SK-N-SH (cell line): ENCODE measurements at regions not wholly inside any gene's neighbourhood (a gene's known extent, or its start where the extent isn't known, plus 50 kb on each side); places are given as distances from the start of the nearest gene placed in this dataset.

ENCODE experiments used
- CTCF ChIA-PET: fragments of 300-600, 350-600 bp; formaldehyde crosslinking; extraction: SDS; loops from one replicate; lab custom pipeline; 2021; lab: Yijun Ruan, JAX
- POLR2A ChIA-PET: fragments of 350-600 bp; sonication (Branson Sonifier 250); formaldehyde crosslinking; extraction: SDS; loops from one replicate; lab custom pipeline; 2020; ENCODE audit warnings: antibody characterized with exemption, inconsistent platforms; lab: Yijun Ruan, JAX
- DNase-seq: peaks from one replicate; pipeline ENCODE4 v3.0.0; 2012
- H2AFZ ChIP-seq: fragments of 200-600 bp; sonication (generic); 2 replicates; pipeline ENCODE4 v1.8.1; 2016; ENCODE audit warnings: antibody characterized with exemption, mild to moderate bottlenecking, low read depth
- H3F3A ChIP-seq: fragments of 200-600 bp; sonication (generic); replicated peaks from 2 replicates; pipeline ENCODE3; 2016; ENCODE audit warnings: antibody characterized with exemption, mild to moderate bottlenecking; ENCODE audit not compliant: insufficient read depth
- H3K27ac ChIP-seq, 2 experiments: fragments of 200-500 bp in 1 of 2; fragments of 200-600 bp in 1 of 2; sonication (Bioruptor generic) in 1 of 2; sonication (generic), shearing (Covaris generic) in 1 of 2; 2 replicates each; pipeline versions ENCODE4 v1.5.1 to v1.6.1; 2014 to 2016; ENCODE audit warnings: low read depth in 2 of 2, inconsistent platforms in 1 of 2, low read length in 1 of 2, mild to moderate bottlenecking in 1 of 2, mixed read lengths in 1 of 2
- H3K27me3 ChIP-seq: fragments of 200-600 bp; sonication (generic), shearing (Covaris generic); 2 replicates; pipeline ENCODE4 v1.6.1; 2016; ENCODE audit warnings: mixed run types; ENCODE audit not compliant: insufficient read depth
- H3K36me3 ChIP-seq, 2 experiments: fragments of 200-500 bp in 1 of 2; fragments of 200-600 bp in 1 of 2; sonication (Bioruptor generic) in 1 of 2; sonication (generic) in 1 of 2; replicated peaks in 1 of 2; 2 replicates each; pipeline versions ENCODE3 to v1.5.1; 2014 to 2016; ENCODE audit warnings: low read length in 1 of 2, mild to moderate bottlenecking in 1 of 2; ENCODE audit not compliant: insufficient read depth in 2 of 2, control insufficient read depth in 1 of 2
- H3K4me1 ChIP-seq, 2 experiments: fragments of 200-500 bp in 1 of 2; fragments of 200-600 bp in 1 of 2; sonication (Bioruptor generic) in 1 of 2; sonication (generic), shearing (Covaris generic) in 1 of 2; 2 replicates each; pipeline versions ENCODE4 v1.5.1 to v1.6.1; 2014 to 2016; ENCODE audit warnings: low read depth in 1 of 2, low read length in 1 of 2, mixed run types in 1 of 2; ENCODE audit not compliant: insufficient read depth in 2 of 2, control insufficient read depth in 1 of 2
- H3K4me2 ChIP-seq: fragments of 200-600 bp; sonication (generic), shearing (Covaris generic); 2 replicates; pipeline ENCODE4 v1.6.1; 2017; ENCODE audit warnings: mixed run types
- H3K4me3 ChIP-seq, 2 experiments: fragments of 200-500 bp in 1 of 2; fragments of 200-600 bp in 1 of 2; sonication (Bioruptor generic) in 1 of 2; sonication (generic), shearing (Covaris generic) in 1 of 2; 2 replicates each; pipeline versions ENCODE4 v1.5.1 to v1.8.1; 2014 to 2016; ENCODE audit warnings: low read depth in 2 of 2, inconsistent platforms in 1 of 2, low read length in 1 of 2, mild to moderate bottlenecking in 1 of 2, mixed read lengths in 1 of 2, moderate library complexity in 1 of 2
- H3K79me2 ChIP-seq: fragments of 200-600 bp; sonication (generic); 2 replicates; pipeline ENCODE4 v1.8.1; 2017; ENCODE audit warnings: mild to moderate bottlenecking; ENCODE audit not compliant: insufficient read depth
- H3K9ac ChIP-seq: fragments of 200-600 bp; sonication (generic); 2 replicates; pipeline ENCODE4 v1.6.1; 2017; ENCODE audit warnings: mixed run types
- H3K9me2 ChIP-seq: fragments of 200-600 bp; sonication (generic); 2 replicates; pipeline ENCODE4 v1.6.1; 2017; ENCODE audit warnings: mixed run types
- H3K9me3 ChIP-seq: fragments of 200-600 bp; sonication (generic); 2 replicates; pipeline ENCODE4 v1.6.1; 2017; ENCODE audit warnings: mixed run types, mild to moderate bottlenecking, moderate library complexity
- H4K20me1 ChIP-seq: fragments of 200-600 bp; sonication (generic); 2 replicates; pipeline ENCODE4 v1.6.1; 2017; ENCODE audit warnings: mild to moderate bottlenecking, mixed run types; ENCODE audit not compliant: insufficient read depth
- CHD2 ChIP-seq: fragments of 150-350 bp; IDR thresholded peaks from 2 replicates; pipeline ENCODE4 v1.6.1; 2018; ENCODE audit warnings: low read length; ENCODE audit not compliant: partially characterized antibody
- ELF1 ChIP-seq: IDR thresholded peaks from 2 replicates; pipeline ENCODE4 v1.4.0; 2012
- FOSL2 ChIP-seq: IDR thresholded peaks from 2 replicates; pipeline ENCODE4 v1.4.0; 2012; ENCODE audit warnings: low read depth, mild to moderate bottlenecking, moderate library complexity, borderline replicate concordance
- FOXJ3 ChIP-seq: sonication (generic); formaldehyde crosslinking; IDR thresholded peaks from 2 replicates; pipeline ENCODE4 v1.5.1; 2020; ENCODE audit warnings: mild to moderate bottlenecking, missing genetic modification reagents
- GABPA ChIP-seq: IDR thresholded peaks from 2 replicates; pipeline ENCODE4 v1.4.0; 2012; ENCODE audit warnings: low read depth, mild to moderate bottlenecking
- GATA2 ChIP-seq: sonication (generic); formaldehyde crosslinking; IDR thresholded peaks from 2 replicates; pipeline ENCODE4 v1.5.0; 2020; ENCODE audit warnings: mild to moderate bottlenecking, missing genetic modification reagents
- MEF2A ChIP-seq: IDR thresholded peaks from 2 replicates; pipeline ENCODE4 v1.4.0; 2012; ENCODE audit warnings: low read depth, borderline replicate concordance
- MXI1 ChIP-seq: IDR thresholded peaks from 2 replicates; pipeline ENCODE4 v1.6.1; 2012; ENCODE audit warnings: mild to moderate bottlenecking, low read depth, low read length, improper control_type of control experiment
- NFIC ChIP-seq: IDR thresholded peaks from 2 replicates; pipeline ENCODE4 v1.4.0; 2012; ENCODE audit warnings: borderline replicate concordance
- NRF1 ChIP-seq: IDR thresholded peaks from 2 replicates; pipeline ENCODE4 v1.6.1; 2012; ENCODE audit warnings: low read depth, mild to moderate bottlenecking, low read length
- POLR2AphosphoS5 ChIP-seq: IDR thresholded peaks from 2 replicates; pipeline ENCODE4 v1.6.1; 2012; ENCODE audit warnings: low read depth, low read length
- RAD21 ChIP-seq: IDR thresholded peaks from 2 replicates; pipeline ENCODE4 v1.6.1; 2012; ENCODE audit warnings: mild to moderate bottlenecking, low read length
- RXRA ChIP-seq: IDR thresholded peaks from 2 replicates; pipeline ENCODE4 v1.4.0; 2012; ENCODE audit warnings: low read depth, mild to moderate bottlenecking, borderline replicate concordance
- SIN3A ChIP-seq: IDR thresholded peaks from 2 replicates; pipeline ENCODE4 v1.6.1; 2012; ENCODE audit warnings: low read depth, mild to moderate bottlenecking, low read length, moderate library complexity, borderline replicate concordance
- TAF1 ChIP-seq: IDR thresholded peaks from 2 replicates; pipeline ENCODE4 v1.6.1; 2012; ENCODE audit warnings: low read depth, mild to moderate bottlenecking, low read length, moderate library complexity, borderline replicate concordance
- YY1 ChIP-seq: IDR thresholded peaks from 2 replicates; pipeline ENCODE4 v1.4.0; 2012; ENCODE audit warnings: low read depth, mild to moderate bottlenecking
- WGBS: methylation state at CpG from one replicate; pipeline ENCODE4 v1.1.6; 2017; ENCODE audit warnings: low lambda C conversion rate; 5-methylcytosine and 5-hydroxymethylcytosine counted together
- TF ChIP-seq, protein P1 (sequence below): IDR thresholded peaks from 2 replicates; pipeline ENCODE4 v1.6.1; 2012; ENCODE audit warnings: mild to moderate bottlenecking, low read depth, low read length, moderate library complexity
- TF ChIP-seq, protein P2 (sequence below): fragments of 150-350 bp; IDR thresholded peaks from 2 replicates; pipeline ENCODE4 v1.6.1; 2017; ENCODE audit warnings: antibody characterized with exemption, low read length, low read depth, borderline replicate concordance
- TF ChIP-seq, protein P3 (sequence below): IDR thresholded peaks from 2 replicates; pipeline ENCODE4 v1.4.0; 2012; ENCODE audit warnings: low read depth, borderline replicate concordance

DNA sequence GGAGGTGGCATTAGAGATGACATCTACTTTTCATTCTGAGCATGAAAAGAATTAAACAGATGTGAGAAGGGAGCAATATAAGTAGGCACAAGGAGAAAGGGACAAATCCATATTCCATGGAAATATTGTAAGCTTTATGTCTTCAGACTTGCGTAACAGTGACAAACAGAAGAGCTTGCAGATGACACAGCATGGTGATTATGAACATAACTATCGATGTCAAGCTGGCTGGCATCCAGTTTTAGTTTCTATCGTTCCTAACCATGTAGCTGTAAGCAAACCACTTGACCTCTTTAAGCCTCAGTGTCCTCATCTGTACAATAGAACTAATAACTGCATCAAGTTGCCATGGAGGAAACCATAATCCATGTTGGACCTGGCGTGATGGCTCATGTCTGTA lies 246.7 kb upstream of the ADRA1B start:
- H3K36me3 ChIP-seq: no peaks in the 10 kb centered on the region
- no peak overlapping the region for H3K4me2 ChIP-seq
- WGBS: 56% methylated on average over 4 of the region's 4 CpGs
- H3K27me3 ChIP-seq: no peaks in the 10 kb centered on the region
- H3K9ac ChIP-seq: no peak overlapping the region
- H3K4me1 ChIP-seq: no peaks in the 10 kb centered on the region
- H3F3A ChIP-seq: no peaks in the 10 kb centered on the region
- CTCF ChIA-PET: no interaction called here
- TF ChIP-seq NRF1 (no peak), FOSL2 (no peak), FOXJ3 (CRISPR knock-in tag) (no peak), MEF2A (no peak), GABPA (no peak), TAF1 (no peak), RXRA (no peak), CHD2 (no peak), RAD21 (no peak), GATA2 (no peak), SIN3A (no peak), YY1 (no peak), MXI1 (no peak), ELF1 (no peak), NFIC (no peak), POLR2AphosphoS5 (no peak)
- TF ChIP-seq, protein P1, sequence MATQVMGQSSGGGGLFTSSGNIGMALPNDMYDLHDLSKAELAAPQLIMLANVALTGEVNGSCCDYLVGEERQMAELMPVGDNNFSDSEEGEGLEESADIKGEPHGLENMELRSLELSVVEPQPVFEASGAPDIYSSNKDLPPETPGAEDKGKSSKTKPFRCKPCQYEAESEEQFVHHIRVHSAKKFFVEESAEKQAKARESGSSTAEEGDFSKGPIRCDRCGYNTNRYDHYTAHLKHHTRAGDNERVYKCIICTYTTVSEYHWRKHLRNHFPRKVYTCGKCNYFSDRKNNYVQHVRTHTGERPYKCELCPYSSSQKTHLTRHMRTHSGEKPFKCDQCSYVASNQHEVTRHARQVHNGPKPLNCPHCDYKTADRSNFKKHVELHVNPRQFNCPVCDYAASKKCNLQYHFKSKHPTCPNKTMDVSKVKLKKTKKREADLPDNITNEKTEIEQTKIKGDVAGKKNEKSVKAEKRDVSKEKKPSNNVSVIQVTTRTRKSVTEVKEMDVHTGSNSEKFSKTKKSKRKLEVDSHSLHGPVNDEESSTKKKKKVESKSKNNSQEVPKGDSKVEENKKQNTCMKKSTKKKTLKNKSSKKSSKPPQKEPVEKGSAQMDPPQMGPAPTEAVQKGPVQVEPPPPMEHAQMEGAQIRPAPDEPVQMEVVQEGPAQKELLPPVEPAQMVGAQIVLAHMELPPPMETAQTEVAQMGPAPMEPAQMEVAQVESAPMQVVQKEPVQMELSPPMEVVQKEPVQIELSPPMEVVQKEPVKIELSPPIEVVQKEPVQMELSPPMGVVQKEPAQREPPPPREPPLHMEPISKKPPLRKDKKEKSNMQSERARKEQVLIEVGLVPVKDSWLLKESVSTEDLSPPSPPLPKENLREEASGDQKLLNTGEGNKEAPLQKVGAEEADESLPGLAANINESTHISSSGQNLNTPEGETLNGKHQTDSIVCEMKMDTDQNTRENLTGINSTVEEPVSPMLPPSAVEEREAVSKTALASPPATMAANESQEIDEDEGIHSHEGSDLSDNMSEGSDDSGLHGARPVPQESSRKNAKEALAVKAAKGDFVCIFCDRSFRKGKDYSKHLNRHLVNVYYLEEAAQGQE: no peak
- TF ChIP-seq, protein P2, sequence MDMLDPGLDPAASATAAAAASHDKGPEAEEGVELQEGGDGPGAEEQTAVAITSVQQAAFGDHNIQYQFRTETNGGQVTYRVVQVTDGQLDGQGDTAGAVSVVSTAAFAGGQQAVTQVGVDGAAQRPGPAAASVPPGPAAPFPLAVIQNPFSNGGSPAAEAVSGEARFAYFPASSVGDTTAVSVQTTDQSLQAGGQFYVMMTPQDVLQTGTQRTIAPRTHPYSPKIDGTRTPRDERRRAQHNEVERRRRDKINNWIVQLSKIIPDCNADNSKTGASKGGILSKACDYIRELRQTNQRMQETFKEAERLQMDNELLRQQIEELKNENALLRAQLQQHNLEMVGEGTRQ: no peak
- TF ChIP-seq, protein P3, sequence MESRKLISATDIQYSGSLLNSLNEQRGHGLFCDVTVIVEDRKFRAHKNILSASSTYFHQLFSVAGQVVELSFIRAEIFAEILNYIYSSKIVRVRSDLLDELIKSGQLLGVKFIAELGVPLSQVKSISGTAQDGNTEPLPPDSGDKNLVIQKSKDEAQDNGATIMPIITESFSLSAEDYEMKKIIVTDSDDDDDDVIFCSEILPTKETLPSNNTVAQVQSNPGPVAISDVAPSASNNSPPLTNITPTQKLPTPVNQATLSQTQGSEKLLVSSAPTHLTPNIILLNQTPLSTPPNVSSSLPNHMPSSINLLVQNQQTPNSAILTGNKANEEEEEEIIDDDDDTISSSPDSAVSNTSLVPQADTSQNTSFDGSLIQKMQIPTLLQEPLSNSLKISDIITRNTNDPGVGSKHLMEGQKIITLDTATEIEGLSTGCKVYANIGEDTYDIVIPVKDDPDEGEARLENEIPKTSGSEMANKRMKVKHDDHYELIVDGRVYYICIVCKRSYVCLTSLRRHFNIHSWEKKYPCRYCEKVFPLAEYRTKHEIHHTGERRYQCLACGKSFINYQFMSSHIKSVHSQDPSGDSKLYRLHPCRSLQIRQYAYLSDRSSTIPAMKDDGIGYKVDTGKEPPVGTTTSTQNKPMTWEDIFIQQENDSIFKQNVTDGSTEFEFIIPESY: no peak
- no peaks in the 10 kb centered on the region for H3K9me2 ChIP-seq
- no peak overlapping the region for H3K4me3 ChIP-seq
- no peaks in the 10 kb centered on the region for H3K9me3 ChIP-seq
- no peak overlapping the region for H3K27ac ChIP-seq
- no peaks in the 10 kb centered on the region for H4K20me1 ChIP-seq
- H2AFZ ChIP-seq: no peak overlapping the region
- POLR2A ChIA-PET: no interaction called here
- H3K79me2 ChIP-seq: no peaks in the 10 kb centered on the region
- DNase-seq: no peak
